Islet precursor cell (in vitro differentiated cells): ENCODE measurements at regions not wholly inside any gene's neighbourhood (a gene's known extent, or its start where the extent isn't known, plus 50 kb on each side); places are given as distances from the start of the nearest gene placed in this dataset.
A peak's percentile ranks its signal among the peaks of the same experiment; 100 is the strongest.

Experiments
- DNase-seq: peaks from one replicate; pipeline ENCODE4 v3.0.0-alpha.2; 2018

- no peak for DNase-seq
Observed at GRCh38 chr12:93314177-93314497, 63.6 kb upstream of the NUDT4 start.

GRCh38 chr12:93315385-93315906 is 62.3 kb upstream of the NUDT4 start:
- no peak for DNase-seq

- DNase-seq, result no peak
Observed at GRCh38 chr12:93315907-93316622, 61.7 kb upstream of the NUDT4 start.

- DNase-seq, result no peak
Observed at GRCh38 chr12:93316623-93316971, 61.1 kb upstream of the NUDT4 start.

GRCh38 chr12:93317227-93317626 is 60.5 kb upstream of the NUDT4 start:
- peak; percentile 94 for DNase-seq

- DNase-seq, result no peak
Observed at GRCh38 chr12:93318720-93319522, 58.8 kb upstream of the NUDT4 start.

- no peak for DNase-seq
Observed at GRCh38 chr12:93319523-93320050, 58.1 kb upstream of the NUDT4 start.

GRCh38 chr12:93322784-93323183 is 54.9 kb upstream of the NUDT4 start:
- no peak for DNase-seq

- no peak for DNase-seq
Observed at GRCh38 chr12:93323625-93324329, 53.9 kb upstream of the NUDT4 start.

GRCh38 chr12:93325855-93326254 is 51.9 kb upstream of the NUDT4 start:
- DNase-seq, result peak; percentile 81
